K562 (cell line): ENCODE measurements at regions not wholly inside any gene's neighbourhood (a gene's known extent, or its start where the extent isn't known, plus 50 kb on each side); places are given as distances from the start of the nearest gene placed in this dataset.

Experiments
- ATAC-seq: fragments of 200-7000 bp; cut with Tn5 transposase; 3 replicates; pipeline ENCODE4 v1.9.1; 2020; ENCODE audit warnings: moderate library complexity
- BruUV-seq: library from RNA; stranded (reverse); fragments of 400-500 nt; replicated peaks from 2 replicates; lab custom pipeline; 2021; lab: Mats Ljungman, UMichigan
- CTCF ChIA-PET: fragments of 300-600 bp; formaldehyde crosslinking; extraction: SDS; loops from one replicate; lab custom pipeline; 2021; ENCODE audit warnings: low intra/inter-chr PET ratio; lab: Yijun Ruan, JAX
- POLR2A ChIA-PET: fragments of 300-600, 350-650 bp; sonication (Branson Sonifier 250); formaldehyde crosslinking; extraction: SDS; loops from one replicate; lab custom pipeline; 2021; ENCODE audit warnings: antibody characterized with exemption, inconsistent platforms; lab: Yijun Ruan, JAX
- DNase-seq, 4 experiments: peaks; one replicate each; pipeline versions ENCODE4 v3.0.0 to v3.0.0-alpha.2; 2011 to 2018; ENCODE audit warnings: low spot score in 3 of 4, mixed read lengths in 3 of 4; ENCODE audit errors: extremely low read depth in 1 of 4
- FAIRE-seq: peaks from 2 replicates; lab custom pipeline; 2011; peaks lifted over from hg19 to GRCh38; lab: Jason Lieb, UNC
- H2AFZ ChIP-seq: 2 replicates; pipeline ENCODE4 v1.6.0; 2011; ENCODE audit warnings: low read depth, low read length, control low read depth, inconsistent platforms
- H3K27ac ChIP-seq: fragments of 200-600 bp; 3 replicates; pipeline ENCODE4 v1.8.0; 2011; ENCODE audit warnings: low read depth, mild to moderate bottlenecking, control low read depth, inconsistent platforms, low read length, moderate library complexity, mixed read lengths; ENCODE audit errors: extremely low read depth
- H3K27me3 ChIP-seq, 2 experiments: fragments of 300-600 bp in 1 of 2; 2 replicates in 1 of 2; 3 replicates in 1 of 2; pipeline versions ENCODE4 v1.6.0 to v1.8.0; 2011; ENCODE audit warnings: inconsistent platforms in 2 of 2, low read length in 2 of 2, mild to moderate bottlenecking in 1 of 2, mixed read lengths in 1 of 2, moderate library complexity in 1 of 2; ENCODE audit not compliant: control insufficient read depth in 2 of 2, insufficient read depth in 2 of 2
- H3K36me3 ChIP-seq: fragments of 300-600 bp; 3 replicates; pipeline ENCODE4 v1.8.0; 2011; ENCODE audit warnings: mild to moderate bottlenecking, low read length, inconsistent platforms; ENCODE audit not compliant: control insufficient read depth, insufficient read depth
- H3K4me1 ChIP-seq, 2 experiments: fragments of 200-600 bp in 1 of 2; replicated peaks in 1 of 2; 2 replicates in 1 of 2; 3 replicates in 1 of 2; pipeline versions ENCODE4 v1.5.1 to v1.8.0; 2011; ENCODE audit warnings: inconsistent platforms in 2 of 2, low read length in 2 of 2, mild to moderate bottlenecking in 1 of 2, mixed read lengths in 1 of 2, moderate library complexity in 1 of 2; ENCODE audit not compliant: control insufficient read depth in 2 of 2, insufficient read depth in 2 of 2
- H3K4me2 ChIP-seq: 2 replicates; pipeline ENCODE4 v1.6.1; 2011; ENCODE audit warnings: low read length, control low read depth, inconsistent platforms, mixed read lengths; ENCODE audit not compliant: insufficient read depth
- H3K4me3 ChIP-seq: fragments of 200-600 bp; sonication (generic), shearing (Covaris generic); 2 replicates; pipeline ENCODE4 v1.5.1; 2016; ENCODE audit warnings: control low read depth, inconsistent platforms
- H3K79me2 ChIP-seq: fragments of 200-600 bp; 3 replicates; pipeline ENCODE4 v1.8.0; 2011; ENCODE audit warnings: low read length, inconsistent platforms; ENCODE audit not compliant: control insufficient read depth, insufficient read depth
- H3K9ac ChIP-seq, 2 experiments: 2 replicates each; pipeline versions ENCODE4 v1.6.0 to v1.6.1; 2011; ENCODE audit warnings: low read depth in 2 of 2, low read length in 2 of 2, control low read depth in 1 of 2, inconsistent platforms in 1 of 2, mild to moderate bottlenecking in 1 of 2, mixed read lengths in 1 of 2; ENCODE audit not compliant: insufficient read depth in 1 of 2
- H3K9me1 ChIP-seq: one replicate; pipeline ENCODE4 v1.6.0; 2011; ENCODE audit warnings: inconsistent platforms, mild to moderate bottlenecking, low read length, moderate library complexity; ENCODE audit not compliant: control insufficient read depth, insufficient read depth
- H3K9me3 ChIP-seq: replicated peaks from 2 replicates; pipeline ENCODE4 v1.5.1; 2011; ENCODE audit warnings: low read depth, low read length, inconsistent platforms; ENCODE audit not compliant: control insufficient read depth, insufficient read depth
- H4K20me1 ChIP-seq: replicated peaks from 2 replicates; pipeline ENCODE4 v1.6.1; 2011; ENCODE audit warnings: low read length, inconsistent platforms, mixed read lengths; ENCODE audit not compliant: control insufficient read depth, insufficient read depth
- CCNT2 ChIP-seq: IDR thresholded peaks from 2 replicates; pipeline ENCODE4 v1.6.1; 2011; ENCODE audit warnings: borderline replicate concordance, low read depth, mild to moderate bottlenecking, moderate library complexity, mixed read lengths, low read length; ENCODE audit not compliant: insufficient read length; ENCODE audit errors: extremely low read depth
- CXXC5 ChIP-seq: fragments of 250-450 bp; sonication (Bioruptor Pico); IDR thresholded peaks from 2 replicates; pipeline ENCODE4 v1.8.0; 2022; ENCODE audit warnings: inconsistent platforms, mild to moderate bottlenecking, moderate library complexity
- ETS2 ChIP-seq: IDR thresholded peaks from 2 replicates; pipeline ENCODE4 v1.6.1; 2016; ENCODE audit warnings: borderline replicate concordance, missing genetic modification characterization, mild to moderate bottlenecking, moderate library complexity, missing compliant biosample characterization; ENCODE audit not compliant: poor library complexity, severe bottlenecking
- MECOM ChIP-seq: fragments of 250-450 bp; sonication (Bioruptor Pico); IDR thresholded peaks from 2 replicates; pipeline ENCODE4 v1.8.0; 2022; ENCODE audit warnings: inconsistent platforms
- PURB ChIP-seq: sonication (generic); formaldehyde crosslinking; IDR thresholded peaks from 2 replicates; pipeline ENCODE4 v1.9.0; 2021; ENCODE audit warnings: low read depth, mild to moderate bottlenecking, missing genetic modification reagents
- RBM22 ChIP-seq: fragments of 200-400 bp; formaldehyde crosslinking; IDR thresholded peaks from 2 replicates; pipeline ENCODE4 v1.6.1; 2018; ENCODE audit warnings: low read length, low read depth; ENCODE audit not compliant: poor library complexity, severe bottlenecking
- RNF2 ChIP-seq: sonication (generic); IDR thresholded peaks from 2 replicates; pipeline ENCODE4 v1.6.1; 2016
- SIN3B ChIP-seq: fragments of 450-650 bp; IDR thresholded peaks from 2 replicates; pipeline ENCODE4 v1.6.1; 2017; ENCODE audit warnings: low read depth, mild to moderate bottlenecking, moderate library complexity
- SMARCA4 ChIP-seq: fragments of 450-650 bp; IDR thresholded peaks from 2 replicates; pipeline ENCODE4 v1.6.1; 2016
- SMC3 ChIP-seq: conservative IDR thresholded peaks from 2 replicates; pipeline ENCODE4 v1.6.1; 2011; ENCODE audit warnings: low read depth, low read length, improper control_type of control experiment; ENCODE audit not compliant: insufficient read depth
- ZBTB33 ChIP-seq: sonication (generic); formaldehyde crosslinking; IDR thresholded peaks from 2 replicates; pipeline ENCODE4 v1.8.1; 2023; ENCODE audit warnings: mild to moderate bottlenecking, missing genetic modification reagents
- ZNF23 ChIP-seq: fragments of 250-450 bp; sonication (Bioruptor Pico); IDR thresholded peaks from 2 replicates; pipeline ENCODE4 v1.4.0; 2020; ENCODE audit warnings: mild to moderate bottlenecking
- ZNF76 ChIP-seq: fragments of 250-450 bp; sonication (Bioruptor Pico); IDR thresholded peaks from 2 replicates; pipeline ENCODE4 v1.4.0; 2020; ENCODE audit warnings: mild to moderate bottlenecking, moderate library complexity, borderline replicate concordance
- ZNF785 ChIP-seq: fragments of 250-450 bp; sonication (Bioruptor Pico); IDR thresholded peaks from 2 replicates; pipeline ENCODE4 v1.4.0; 2020; ENCODE audit warnings: mild to moderate bottlenecking
- WGBS: fragments of 100-300 bp; shearing (Covaris generic); methylation state at CpG from one replicate; pipeline ENCODE4 v1.1.6; 2016; ENCODE audit warnings: low coverage, mixed read lengths; ENCODE audit not compliant: insufficient coverage; ENCODE audit errors: missing lambda C conversion rate; 5-methylcytosine and 5-hydroxymethylcytosine counted together
- in situ Hi-C: fragments of 300-500 bp; cut with MboI; formaldehyde crosslinking; loops from 4 replicates; pipeline ENCODE4 v1.15.0; 2018; ENCODE audit warnings: inconsistent platforms, mixed read lengths
- intact Hi-C: fragments of 100-400 bp; cut with micrococcal nuclease; formaldehyde crosslinking; loops from 2 replicates; pipeline ENCODE4 v1.14.2; 2022

DNA sequence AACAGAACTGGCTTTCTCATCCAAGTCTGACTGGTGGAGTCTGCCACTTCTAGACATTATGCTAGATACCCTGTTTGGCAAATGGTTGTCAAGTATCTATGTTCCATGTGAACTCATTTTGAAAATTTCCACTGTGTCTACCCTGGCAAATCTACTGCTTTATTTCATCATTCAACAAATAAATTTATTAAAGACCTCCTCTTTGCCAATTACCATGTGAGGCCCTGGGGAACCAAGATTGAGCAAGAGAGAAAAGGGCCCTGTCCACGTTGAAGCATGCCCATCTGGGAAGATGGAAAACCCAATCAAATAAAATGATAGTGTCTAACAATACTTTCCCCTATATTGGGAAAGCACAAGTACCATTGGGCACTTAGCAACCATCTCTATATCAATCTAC is 582.4 kb downstream of the IRS1 start:
- no peaks in the 10 kb centered on the region for H3K4me1 ChIP-seq
- no TSS peak for BruUV-seq
- no peaks in the 10 kb centered on the region for H3K36me3 ChIP-seq
- H2AFZ ChIP-seq: no peak overlapping the region
- no peak for ATAC-seq
- CTCF ChIA-PET: no interaction called here
- H3K9me3 ChIP-seq: no peaks in the 10 kb centered on the region
- H4K20me1 ChIP-seq: no peaks in the 10 kb centered on the region
- TF ChIP-seq CCNT2 (no peak), SIN3B (no peak), ZNF23 (CRISPR knock-in tag) (no peak), SMC3 (no peak), SMARCA4 (no peak), CXXC5 (CRISPR knock-in tag) (no peak), RBM22 (no peak), ETS2 (tag) (no peak), ZBTB33 (CRISPR knock-in tag) (no peak), MECOM (CRISPR knock-in tag) (no peak), ZNF785 (CRISPR knock-in tag) (no peak), RNF2 (no peak), PURB (no peak), ZNF76 (CRISPR knock-in tag) (no peak)
- no peak overlapping the region for H3K4me2 ChIP-seq
- no peak overlapping the region for H3K4me3 ChIP-seq
- H3K79me2 ChIP-seq: no peaks in the 10 kb centered on the region
- no peak for DNase-seq
- H3K27me3 ChIP-seq: no peaks in the 10 kb centered on the region
- no peak overlapping the region for H3K27ac ChIP-seq
- 0% methylated on average over 1 of the region's 1 CpG for WGBS
- in situ Hi-C loops: no loop called here
- no peak for FAIRE-seq
- POLR2A ChIA-PET: no interaction called here
- H3K9me1 ChIP-seq: no peaks in the 10 kb centered on the region
- no peak overlapping the region for H3K9ac ChIP-seq
- intact Hi-C loops: loop anchor here (2.0 kb wide), 1 partner anchor 586 kb away; no protein-coding TSS in a partner anchor
